Fibroblast of skin of left quadriceps (primary cell): ENCODE measurements at regions not wholly inside any gene's neighbourhood (a gene's known extent, or its start where the extent isn't known, plus 50 kb on each side); places are given as distances from the start of the nearest gene placed in this dataset.
"Not testable (repeated sequence)": the region's sequence is repeated elsewhere in the genome, so short reads cannot be mapped to it uniquely, and the experiment has no call there.

ENCODE experiments used
- DNase-seq, 2 experiments: peaks; one replicate each; pipeline ENCODE4 v3.0.0-alpha.2; 2013; ENCODE audit warnings: low read depth in 2 of 2

GRCh38 chr14:43568022-43568421 lies 939.1 kb downstream of the FSCB start:
- no peak for DNase-seq

GRCh38 chr14:43548368-43548767 lies 958.7 kb downstream of the FSCB start:
- DNase-seq, result no peak

- DNase-seq, result not testable (repeated sequence)
These were observed 959.5 kb downstream of the FSCB start for GRCh38 chr14:43547596-43547995.

- DNase-seq, result no peak
These were observed 965.7 kb downstream of the FSCB start for GRCh38 chr14:43541356-43541755.

- DNase-seq, result no peak
These were observed 966.1 kb downstream of the FSCB start for GRCh38 chr14:43540948-43541347.

- DNase-seq, result no peak
These were observed 967.9 kb downstream of the FSCB start for GRCh38 chr14:43539210-43539609.

GRCh38 chr14:43535231-43535838 lies 971.7 kb downstream of the FSCB start:
- DNase-seq, result no peak

- DNase-seq, result no peak
These were observed 974.2 kb downstream of the FSCB start for GRCh38 chr14:43532825-43533416.

- no peak for DNase-seq
These were observed 978.8 kb downstream of the FSCB start for GRCh38 chr14:43528321-43528720.

GRCh38 chr14:43525658-43526057 lies 981.4 kb downstream of the FSCB start:
- DNase-seq, result no peak

- no peak for DNase-seq
These were observed 984.2 kb downstream of the FSCB start for GRCh38 chr14:43522901-43523300.

GRCh38 chr14:43522191-43522590 lies 984.9 kb downstream of the FSCB start:
- no peak for DNase-seq

GRCh38 chr14:43503508-43503907 lies 1003.6 kb downstream of the FSCB start:
- DNase-seq, result no peak

GRCh38 chr14:43492359-43492758 lies 1014.7 kb downstream of the FSCB start:
- not testable (repeated sequence) for DNase-seq

- no peak for DNase-seq
These were observed 1023.7 kb downstream of the FSCB start for GRCh38 chr14:43483415-43483814.

GRCh38 chr14:43481864-43482263 lies 1025.2 kb downstream of the FSCB start:
- no peak for DNase-seq

GRCh38 chr14:43480976-43481375 lies 1026.1 kb downstream of the FSCB start:
- DNase-seq, result no peak

GRCh38 chr14:43479596-43480195 lies 1027.4 kb downstream of the FSCB start:
- no peak for DNase-seq

- no peak for DNase-seq
These were observed 1030.3 kb downstream of the FSCB start for GRCh38 chr14:43476822-43477221.

GRCh38 chr14:43475757-43476156 lies 1031.3 kb downstream of the FSCB start:
- DNase-seq, result no peak

GRCh38 chr14:43471595-43471994 lies 1035.5 kb downstream of the FSCB start:
- no peak for DNase-seq

- DNase-seq, result no peak
These were observed 1042.1 kb downstream of the FSCB start for GRCh38 chr14:43464968-43465367.

GRCh38 chr14:43449291-43449690 lies 1057.8 kb downstream of the FSCB start:
- DNase-seq, result no peak
